Activated T-helper 2 cell treated with anti-CD3 and anti-CD28 coated beads, Interferon-gamma antibody, Interleukin-2, Interleukin-4, amounts not matched to agents 10 μg/mL and 5 μg/mL and 100 μg/mL, durations not matched to agents 14 hours and 24 hours and 36 hours (primary cell): ENCODE measurements at regions not wholly inside any gene's neighbourhood (a gene's known extent, or its start where the extent isn't known, plus 50 kb on each side); places are given as distances from the start of the nearest gene placed in this dataset.
"Not testable (repeated sequence)": the region's sequence is repeated elsewhere in the genome, so short reads cannot be mapped to it uniquely, and the experiment has no call there.

Source experiments
- DNase-seq: peaks from one replicate; pipeline ENCODE4 v3.0.0; 2021; ENCODE audit warnings: low spot score
- H3K27ac Mint-ChIP-seq: one replicate; pipeline ENCODE4 v1.8.0; 2021; ENCODE audit warnings: mixed read lengths
- H3K27me3 Mint-ChIP-seq: one replicate; pipeline ENCODE4 v1.8.0; 2021; ENCODE audit warnings: low read depth, mixed read lengths
- H3K36me3 Mint-ChIP-seq: one replicate; pipeline ENCODE4 v1.8.0; 2021; ENCODE audit warnings: low read depth, mixed read lengths
- H3K4me1 Mint-ChIP-seq: one replicate; pipeline ENCODE4 v1.8.0; 2021; ENCODE audit warnings: low read depth, mixed read lengths
- H3K4me3 Mint-ChIP-seq: one replicate; pipeline ENCODE4 v1.8.0; 2021; ENCODE audit warnings: low read depth, mild to moderate bottlenecking, moderate library complexity, mixed read lengths
- H3K9me3 Mint-ChIP-seq: one replicate; pipeline ENCODE4 v1.8.0; 2021; ENCODE audit warnings: mixed read lengths
- intact Hi-C: fragments of 100-400 bp; cut with micrococcal nuclease; formaldehyde crosslinking; loops from one replicate; pipeline ENCODE4 v1.15.1; 2023

GRCh38 chr9:42239445-42240260, 56.2 kb downstream of the SPATA31A6 start:
- H3K9me3 Mint-ChIP-seq, DNase-seq, H3K27ac Mint-ChIP-seq, H3K36me3 Mint-ChIP-seq, H3K4me3 Mint-ChIP-seq, intact Hi-C loops, H3K27me3 Mint-ChIP-seq, H3K4me1 Mint-ChIP-seq: not testable (repeated sequence)

DNA sequence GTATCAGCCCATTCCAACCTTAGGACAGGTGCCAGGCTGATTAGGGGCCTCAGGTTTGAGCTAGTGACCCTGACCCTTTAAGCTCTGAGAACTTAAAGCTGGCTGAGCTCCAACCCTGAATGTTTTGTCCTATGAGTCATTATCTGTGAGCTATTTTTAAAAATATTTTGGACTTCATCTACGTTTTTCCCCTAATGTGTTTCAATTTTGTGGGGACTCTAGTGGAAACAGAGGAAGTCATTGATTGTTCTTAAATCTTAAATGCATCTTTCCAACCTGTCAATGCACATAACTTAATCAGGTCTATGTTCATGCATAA, 56.8 kb downstream of the SPATA31A6 start:
- H3K27ac Mint-ChIP-seq, H3K36me3 Mint-ChIP-seq, H3K4me1 Mint-ChIP-seq, intact Hi-C loops, H3K9me3 Mint-ChIP-seq, H3K4me3 Mint-ChIP-seq, DNase-seq, H3K27me3 Mint-ChIP-seq: not testable (repeated sequence)

GRCh38 chr9:42243211-42243610, 59.8 kb downstream of the SPATA31A6 start:
- DNase-seq, H3K27ac Mint-ChIP-seq, H3K4me3 Mint-ChIP-seq, H3K9me3 Mint-ChIP-seq, H3K36me3 Mint-ChIP-seq, H3K4me1 Mint-ChIP-seq, H3K27me3 Mint-ChIP-seq, intact Hi-C loops: not testable (repeated sequence)

DNA sequence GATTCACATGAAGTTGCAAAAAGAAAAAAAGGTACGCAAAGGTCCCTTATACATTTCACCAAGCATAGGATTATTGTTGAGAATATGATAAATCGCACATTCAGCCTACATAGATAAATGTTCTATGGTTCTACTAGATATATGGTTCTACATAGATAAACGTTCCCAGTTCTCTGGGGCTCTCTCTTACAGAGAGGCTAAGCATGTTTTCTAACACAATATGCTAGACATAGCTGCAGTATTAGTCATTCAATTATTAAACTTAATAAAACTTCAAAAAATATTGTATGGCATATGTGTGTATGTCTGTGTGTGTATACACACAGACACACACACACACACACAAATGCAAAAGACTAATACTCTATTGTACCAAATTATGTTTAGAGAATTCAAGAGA, 60.4 kb downstream of the SPATA31A6 start:
- H3K4me1 Mint-ChIP-seq, H3K4me3 Mint-ChIP-seq, DNase-seq, H3K9me3 Mint-ChIP-seq, H3K27ac Mint-ChIP-seq, H3K36me3 Mint-ChIP-seq, H3K27me3 Mint-ChIP-seq, intact Hi-C loops: not testable (repeated sequence)

DNA sequence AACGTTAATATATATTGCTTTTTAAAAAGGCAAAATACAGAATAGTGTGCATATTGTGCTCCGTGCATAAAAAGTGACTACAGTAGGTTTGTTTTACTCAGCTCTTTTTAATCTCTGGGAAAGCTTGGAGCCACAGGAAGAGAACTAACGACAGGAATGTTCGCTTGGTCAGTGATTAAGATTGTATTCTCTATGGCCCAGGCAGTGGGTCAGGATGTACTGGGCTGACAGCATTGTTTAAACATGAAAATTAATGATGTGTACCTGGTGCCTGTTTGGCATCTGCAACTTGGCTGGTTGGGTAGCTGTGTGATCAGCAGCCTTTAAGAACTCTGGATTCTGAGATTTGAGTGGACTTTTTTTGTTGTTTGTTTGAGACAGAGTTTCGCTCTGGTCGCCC, 85.3 kb downstream of the SPATA31A6 start:
- H3K4me1 Mint-ChIP-seq, H3K4me3 Mint-ChIP-seq, H3K27ac Mint-ChIP-seq, H3K36me3 Mint-ChIP-seq, H3K27me3 Mint-ChIP-seq, intact Hi-C loops, DNase-seq: not testable (repeated sequence)
- H3K9me3 Mint-ChIP-seq = peaks cover 12% of the 10 kb centered on the region

DNA sequence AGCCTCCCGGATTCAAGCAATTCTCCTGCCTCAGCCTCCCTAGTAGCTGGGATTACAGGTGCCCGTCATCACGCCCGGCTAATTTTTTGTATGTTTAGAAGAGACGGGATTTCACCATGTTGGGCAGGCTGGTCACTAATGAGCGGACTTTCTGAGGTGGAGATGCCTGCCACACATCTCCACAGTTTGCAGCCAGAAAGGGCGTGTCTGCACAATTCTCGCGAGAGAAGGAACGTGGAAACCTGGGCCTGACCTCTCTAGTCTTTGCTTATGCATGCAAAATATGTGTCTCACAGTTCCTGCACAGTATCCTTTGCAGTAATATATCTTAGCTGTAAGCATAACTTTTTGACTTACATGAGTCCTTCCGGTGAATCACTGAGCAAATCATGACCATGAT, 85.7 kb downstream of the SPATA31A6 start:
- H3K4me1 Mint-ChIP-seq, intact Hi-C loops, H3K4me3 Mint-ChIP-seq, H3K27ac Mint-ChIP-seq, DNase-seq, H3K27me3 Mint-ChIP-seq, H3K36me3 Mint-ChIP-seq, H3K9me3 Mint-ChIP-seq: not testable (repeated sequence)

DNA sequence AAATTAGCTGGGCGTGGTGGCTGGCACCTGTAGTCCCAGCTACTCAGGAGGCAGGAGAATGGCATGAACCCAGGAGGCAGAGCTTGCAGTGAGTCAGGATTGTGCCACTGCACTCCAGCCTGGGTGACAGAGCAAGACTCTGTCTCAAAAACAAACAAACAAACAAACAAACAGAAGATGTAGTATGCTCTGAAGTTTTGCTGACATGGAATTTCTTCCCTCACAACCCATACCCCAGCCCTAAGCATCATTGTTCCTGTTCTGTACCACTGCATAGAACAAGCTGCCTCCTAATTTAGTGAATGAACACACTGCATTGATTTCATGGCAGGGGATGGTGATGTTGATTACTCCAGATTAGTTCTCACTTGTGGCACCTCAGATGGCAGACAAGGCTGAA, 89.7 kb downstream of the SPATA31A6 start:
- intact Hi-C loops, DNase-seq, H3K27ac Mint-ChIP-seq, H3K4me1 Mint-ChIP-seq, H3K27me3 Mint-ChIP-seq, H3K4me3 Mint-ChIP-seq, H3K9me3 Mint-ChIP-seq, H3K36me3 Mint-ChIP-seq: not testable (repeated sequence)

GRCh38 chr9:42275141-42275540, 91.7 kb downstream of the SPATA31A6 start:
- DNase-seq = no peak
- Mint-ChIP-seq H3K4me3 (no peak overlapping the region), H3K27me3 (no peaks in the 10 kb centered on the region), H3K27ac (no peak overlapping the region), H3K36me3 (no peaks in the 10 kb centered on the region), H3K4me1 (no peaks in the 10 kb centered on the region), H3K9me3 (peaks cover 4% of the 10 kb centered on the region)
- intact Hi-C loops = no loop called here

DNA sequence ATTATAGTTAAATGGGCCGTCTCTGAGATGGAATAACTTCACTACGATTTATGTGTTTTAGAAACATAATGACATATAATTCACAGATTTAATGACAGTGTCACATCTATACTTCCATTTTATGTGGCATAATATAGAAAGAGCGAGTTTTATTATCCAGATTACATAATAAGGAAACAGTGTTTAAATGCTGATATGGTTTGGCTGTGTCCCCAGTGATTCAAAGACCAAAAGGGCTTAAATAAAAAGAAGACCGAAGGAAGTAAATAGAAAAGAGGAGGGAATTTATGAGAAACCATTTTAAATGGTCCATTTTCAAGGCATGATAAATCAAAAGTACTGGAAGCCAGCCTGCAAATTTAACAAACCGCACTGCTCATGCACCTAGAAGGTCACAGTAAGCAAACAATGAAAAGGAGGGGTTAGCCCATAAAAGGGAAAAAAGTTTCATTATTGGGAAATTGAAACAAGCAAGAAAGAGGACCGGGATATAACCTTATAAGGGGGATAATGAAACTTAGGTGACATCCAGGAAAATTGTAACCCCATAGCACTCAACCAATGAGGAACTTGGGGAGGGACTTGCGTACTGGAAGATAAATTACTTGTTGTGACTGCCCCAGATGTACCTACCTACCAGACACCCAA, 99.2 kb downstream of the SPATA31A6 start:
- DNase-seq, H3K9me3 Mint-ChIP-seq, H3K4me1 Mint-ChIP-seq, H3K27ac Mint-ChIP-seq, H3K27me3 Mint-ChIP-seq, H3K4me3 Mint-ChIP-seq, H3K36me3 Mint-ChIP-seq, intact Hi-C loops: not testable (repeated sequence)

- H3K4me3 Mint-ChIP-seq, H3K9me3 Mint-ChIP-seq, H3K36me3 Mint-ChIP-seq, intact Hi-C loops, H3K27me3 Mint-ChIP-seq, DNase-seq, H3K4me1 Mint-ChIP-seq, H3K27ac Mint-ChIP-seq: not testable (repeated sequence)
These were observed 99.7 kb downstream of the SPATA31A6 start for GRCh38 chr9:42283179-42283543.

GRCh38 chr9:42286145-42286845, 102.8 kb downstream of the SPATA31A6 start:
- DNase-seq, H3K27ac Mint-ChIP-seq, H3K4me1 Mint-ChIP-seq, intact Hi-C loops, H3K36me3 Mint-ChIP-seq, H3K9me3 Mint-ChIP-seq, H3K4me3 Mint-ChIP-seq, H3K27me3 Mint-ChIP-seq: not testable (repeated sequence)

DNA sequence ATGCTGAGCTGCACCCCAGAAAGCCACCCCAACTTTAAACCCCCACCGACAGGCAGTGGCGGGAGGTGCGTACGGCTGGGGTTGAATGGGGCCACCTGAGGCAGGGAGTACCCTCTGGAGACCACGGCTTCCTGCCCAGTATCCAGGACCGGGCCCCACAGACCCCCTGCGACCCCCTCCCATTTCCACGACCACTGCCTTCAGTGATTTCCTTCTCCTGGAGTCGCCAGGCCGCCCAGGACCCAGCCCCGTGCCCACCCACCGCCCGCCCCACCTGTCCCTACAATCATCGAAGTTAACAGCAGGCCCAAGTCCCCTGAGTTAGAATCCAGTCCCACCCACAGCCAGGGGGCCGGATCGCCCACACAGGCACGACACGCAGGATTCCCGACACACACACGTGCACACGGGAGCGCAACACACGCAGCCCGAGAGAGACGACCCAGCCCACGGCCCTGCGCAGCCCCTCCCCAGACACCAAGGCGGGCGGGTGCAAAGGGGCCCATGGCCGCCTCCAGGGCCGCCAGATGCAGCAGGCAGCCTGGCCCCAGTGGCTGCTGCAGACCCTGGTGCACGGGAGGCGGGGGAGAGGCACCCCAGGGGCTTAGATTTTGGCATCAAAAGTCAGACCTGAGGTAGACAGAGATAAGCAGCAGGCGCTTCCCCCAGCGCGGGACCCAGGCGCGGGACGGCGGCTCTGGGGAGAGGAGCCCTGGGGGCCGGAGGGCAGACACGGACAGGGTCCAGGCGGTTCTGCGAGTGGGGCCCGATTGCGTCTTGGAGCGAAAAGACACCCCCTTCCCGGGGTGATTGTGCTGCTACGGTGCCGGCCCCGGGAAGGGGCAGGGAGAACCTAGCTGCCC, 104.8 kb downstream of the SPATA31A6 start:
- DNase-seq, H3K36me3 Mint-ChIP-seq, H3K27me3 Mint-ChIP-seq, H3K9me3 Mint-ChIP-seq, intact Hi-C loops, H3K4me1 Mint-ChIP-seq, H3K4me3 Mint-ChIP-seq, H3K27ac Mint-ChIP-seq: not testable (repeated sequence)

- H3K27ac Mint-ChIP-seq, H3K36me3 Mint-ChIP-seq, H3K4me3 Mint-ChIP-seq, intact Hi-C loops, DNase-seq, H3K4me1 Mint-ChIP-seq, H3K9me3 Mint-ChIP-seq, H3K27me3 Mint-ChIP-seq: not testable (repeated sequence)
These were observed 105.4 kb downstream of the SPATA31A6 start for GRCh38 chr9:42288865-42289229.
